ENCODE measurements at regions not wholly inside any gene's neighbourhood (a gene's known extent, or its start where the extent isn't known, plus 50 kb on each side); places are given as distances from the start of the nearest gene placed in this dataset.

GRCh38 chr1:19557609-19558051 is 72.3 kb upstream of the CAPZB start (continued):
- TF ChIP-seq PCBP2 (optimal IDR thresholded peaks at IDR 0.05; ENCODE audit: low read depth, low read length, poor library complexity, severe bottlenecking) = peak; percentile 92
- TF ChIP-seq ZSCAN29 (CRISPR knock-in tag; conservative IDR thresholded peaks at IDR 0.05) = no peak
- no peak for TF ChIP-seq POGK (CRISPR knock-in tag; conservative IDR thresholded peaks at IDR 0.05)
- TF ChIP-seq SNAI1 (CRISPR knock-in tag; IDR thresholded peaks at IDR 0.05; ENCODE audit: borderline replicate concordance) = no peak
- TF ChIP-seq ZNF230 (CRISPR knock-in tag; IDR thresholded peaks at IDR 0.05) = no peak
- TF ChIP-seq KDM3A (CRISPR knock-in tag; IDR thresholded peaks at IDR 0.05; ENCODE audit: low read depth) = no peak
- TF ChIP-seq ARNT2 (CRISPR knock-in tag; IDR thresholded peaks at IDR 0.05; ENCODE audit: low read depth) = no peak
- TF ChIP-seq THRA (CRISPR knock-in tag; IDR thresholded peaks at IDR 0.05; ENCODE audit: borderline replicate concordance) = no peak
- no peak for TF ChIP-seq SNAPC4 (CRISPR knock-in tag; IDR thresholded peaks at IDR 0.05)
- no peak for TF ChIP-seq POLR2AphosphoS5 (IDR thresholded peaks at IDR 0.05; ENCODE audit: low read depth, low read length)
- no peak for TF ChIP-seq ISX (CRISPR knock-in tag; conservative IDR thresholded peaks at IDR 0.05)
- TF ChIP-seq DMAP1 (CRISPR knock-in tag; IDR thresholded peaks at IDR 0.05) = no peak
- TF ChIP-seq ZNF615 (CRISPR knock-in tag; IDR thresholded peaks at IDR 0.05; ENCODE audit: borderline replicate concordance) = no peak
- peak; percentile 96 for TF ChIP-seq HNRNPK (IDR thresholded peaks at IDR 0.05; ENCODE audit: low read depth, low read length, poor library complexity, severe bottlenecking)
- TF ChIP-seq RORA (CRISPR knock-in tag; IDR thresholded peaks at IDR 0.05) = no peak
- no peak for TF ChIP-seq HNF4A (CRISPR knock-in tag; IDR thresholded peaks at IDR 0.05)
- TF ChIP-seq ZNF775 (CRISPR knock-in tag; IDR thresholded peaks at IDR 0.05; ENCODE audit: borderline replicate concordance) = no peak
- no peak for TF ChIP-seq FOSL1 (CRISPR knock-in tag; IDR thresholded peaks at IDR 0.05; ENCODE audit: borderline replicate concordance)
- 0 out of 2 replicates have a peak, but pooled peaks have one; percentile 20 for TF ChIP-seq ATF7 (IDR thresholded peaks at IDR 0.05)
- TF ChIP-seq ATF7 (CRISPR knock-in tag; IDR thresholded peaks at IDR 0.05) = no peak
- 0 out of 2 replicates have a peak, but pooled peaks have one; percentile 71 for TF ChIP-seq PCBP1 (IDR thresholded peaks at IDR 0.05; ENCODE audit: borderline replicate concordance, low read depth, low read length)
- no peak for TF ChIP-seq CREB1 (IDR thresholded peaks at IDR 0.05)
- TF ChIP-seq CREB1 (CRISPR knock-in tag; IDR thresholded peaks at IDR 0.05) = no peak
- no peak for TF ChIP-seq HMG20A (CRISPR knock-in tag; IDR thresholded peaks at IDR 0.05; ENCODE audit: borderline replicate concordance)
- no peak for TF ChIP-seq EP300 (IDR thresholded peaks at IDR 0.05; ENCODE audit: low read depth in 2 of 2, low read length in 2 of 2)
- TF ChIP-seq EP300 (CRISPR knock-in tag; IDR thresholded peaks at IDR 0.05; ENCODE audit: borderline replicate concordance) = no peak
